ENCODE measurements at regions not wholly inside any gene's neighbourhood (a gene's known extent, or its start where the extent isn't known, plus 50 kb on each side); places are given as distances from the start of the nearest gene placed in this dataset.

DNA sequence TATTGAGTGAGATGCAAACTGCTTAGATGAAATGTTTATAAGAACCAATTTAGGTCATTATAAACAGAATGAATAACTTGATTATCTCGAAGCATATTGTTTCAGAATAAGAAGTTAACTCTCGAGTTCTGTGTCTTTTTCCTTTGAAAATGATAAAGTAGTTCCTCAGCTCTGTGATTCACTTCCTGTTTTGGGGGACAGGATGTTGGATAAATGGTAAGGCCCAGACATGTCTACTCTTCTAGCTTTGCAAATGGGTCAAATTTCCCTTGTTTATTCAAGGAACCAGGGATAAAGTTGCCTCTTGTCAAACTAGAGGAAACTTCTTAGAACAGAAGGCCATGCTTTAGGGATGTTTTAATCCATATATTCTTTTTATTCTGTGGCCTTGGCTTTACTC lies 246.9 kb downstream of the SOX4 start:
- Histone ChIP-seq H3K36me3 (no peaks in the 10 kb centered on the region), H3K4me1 (peaks cover 0 to 9% (median 0%) of the 10 kb centered on the region in 6 donors), H3K4me3 (no peak overlapping the region), H3K27ac (no peak overlapping the region), H3K9me3 (no peaks in the 10 kb centered on the region), H3K27me3 (replicated peaks in 1 of 7) (no peaks in the 10 kb centered on the region)
- 37 to 59% (median 44%) methylated on average over 2 of the region's 2 CpGs for WGBS, 5 donors
- TF ChIP-seq POLR2AphosphoS5 (IDR thresholded peaks at IDR 0.05), result no peak
- TF ChIP-seq POLR2A (IDR thresholded peaks at IDR 0.05), result no peak
- TF ChIP-seq, protein P1, sequence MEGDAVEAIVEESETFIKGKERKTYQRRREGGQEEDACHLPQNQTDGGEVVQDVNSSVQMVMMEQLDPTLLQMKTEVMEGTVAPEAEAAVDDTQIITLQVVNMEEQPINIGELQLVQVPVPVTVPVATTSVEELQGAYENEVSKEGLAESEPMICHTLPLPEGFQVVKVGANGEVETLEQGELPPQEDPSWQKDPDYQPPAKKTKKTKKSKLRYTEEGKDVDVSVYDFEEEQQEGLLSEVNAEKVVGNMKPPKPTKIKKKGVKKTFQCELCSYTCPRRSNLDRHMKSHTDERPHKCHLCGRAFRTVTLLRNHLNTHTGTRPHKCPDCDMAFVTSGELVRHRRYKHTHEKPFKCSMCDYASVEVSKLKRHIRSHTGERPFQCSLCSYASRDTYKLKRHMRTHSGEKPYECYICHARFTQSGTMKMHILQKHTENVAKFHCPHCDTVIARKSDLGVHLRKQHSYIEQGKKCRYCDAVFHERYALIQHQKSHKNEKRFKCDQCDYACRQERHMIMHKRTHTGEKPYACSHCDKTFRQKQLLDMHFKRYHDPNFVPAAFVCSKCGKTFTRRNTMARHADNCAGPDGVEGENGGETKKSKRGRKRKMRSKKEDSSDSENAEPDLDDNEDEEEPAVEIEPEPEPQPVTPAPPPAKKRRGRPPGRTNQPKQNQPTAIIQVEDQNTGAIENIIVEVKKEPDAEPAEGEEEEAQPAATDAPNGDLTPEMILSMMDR (IDR thresholded peaks at IDR 0.05 in 8 of 11, conservative IDR thresholded peaks at IDR 0.05 in 3 of 11), result no peak
- no peak for DNase-seq
- intact Hi-C loops (cut with DNase I; ENCODE audit: low total_unique reads), result no loop called here

DNA sequence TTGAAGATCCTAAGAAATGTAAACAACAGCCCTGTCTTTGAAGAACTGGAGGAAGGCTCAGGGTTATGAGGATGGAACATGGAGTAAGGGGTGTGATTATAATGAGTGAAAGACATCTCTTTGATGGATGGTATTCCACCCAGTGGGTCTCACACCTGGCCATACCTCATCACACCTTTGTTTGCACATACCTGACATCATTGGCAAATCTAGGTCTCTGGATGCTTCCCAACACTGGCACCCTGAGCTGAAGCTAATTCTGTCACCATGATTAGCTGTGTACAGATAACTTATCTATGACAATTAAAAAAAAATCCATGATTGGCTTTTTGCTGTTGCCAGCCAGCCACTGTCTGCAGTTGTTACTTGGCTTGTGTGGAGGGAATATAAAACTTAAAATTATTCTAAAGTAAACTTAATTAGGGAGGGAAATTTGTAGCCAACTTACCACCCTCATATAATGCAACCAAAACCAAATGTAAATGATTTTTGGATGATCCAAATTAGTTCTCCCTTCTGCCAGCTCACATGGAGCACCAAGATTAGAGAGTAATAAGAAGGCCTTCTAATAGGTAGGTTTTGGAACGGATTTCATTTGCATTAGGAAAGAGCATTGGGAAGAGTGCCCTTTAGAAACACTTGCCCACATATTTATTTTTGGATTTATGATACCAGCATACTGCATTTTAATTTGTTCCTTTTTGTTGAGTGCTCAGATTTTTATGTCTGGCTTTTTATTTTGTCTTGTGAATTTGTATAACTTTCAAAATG lies 249.5 kb downstream of the SOX4 start:
- Histone ChIP-seq H3K36me3 (no peaks in the 10 kb centered on the region), H3K27ac (no peak overlapping the region), H3K4me3 (no peak overlapping the region), H3K27me3 (replicated peaks in 1 of 7) (peaks cover 0 to 2% (median 0%) of the 10 kb centered on the region in 7 donors), H3K4me1 (peaks cover 0 to 20% (median 6%) of the 10 kb centered on the region in 6 donors), H3K9me3 (no peaks in the 10 kb centered on the region)
- intact Hi-C loops (cut with DNase I; ENCODE audit: low total_unique reads), result no loop called here
- DNase-seq, result no peak
- no peak for TF ChIP-seq POLR2AphosphoS5 (IDR thresholded peaks at IDR 0.05)
- TF ChIP-seq POLR2A (IDR thresholded peaks at IDR 0.05), result no peak
- TF ChIP-seq, protein P1 (IDR thresholded peaks at IDR 0.05 in 8 of 11, conservative IDR thresholded peaks at IDR 0.05 in 3 of 11), result no peak
- 83 to 89% (median 84%) methylated on average over 1 of the region's 1 CpG for WGBS, 5 donors

DNA sequence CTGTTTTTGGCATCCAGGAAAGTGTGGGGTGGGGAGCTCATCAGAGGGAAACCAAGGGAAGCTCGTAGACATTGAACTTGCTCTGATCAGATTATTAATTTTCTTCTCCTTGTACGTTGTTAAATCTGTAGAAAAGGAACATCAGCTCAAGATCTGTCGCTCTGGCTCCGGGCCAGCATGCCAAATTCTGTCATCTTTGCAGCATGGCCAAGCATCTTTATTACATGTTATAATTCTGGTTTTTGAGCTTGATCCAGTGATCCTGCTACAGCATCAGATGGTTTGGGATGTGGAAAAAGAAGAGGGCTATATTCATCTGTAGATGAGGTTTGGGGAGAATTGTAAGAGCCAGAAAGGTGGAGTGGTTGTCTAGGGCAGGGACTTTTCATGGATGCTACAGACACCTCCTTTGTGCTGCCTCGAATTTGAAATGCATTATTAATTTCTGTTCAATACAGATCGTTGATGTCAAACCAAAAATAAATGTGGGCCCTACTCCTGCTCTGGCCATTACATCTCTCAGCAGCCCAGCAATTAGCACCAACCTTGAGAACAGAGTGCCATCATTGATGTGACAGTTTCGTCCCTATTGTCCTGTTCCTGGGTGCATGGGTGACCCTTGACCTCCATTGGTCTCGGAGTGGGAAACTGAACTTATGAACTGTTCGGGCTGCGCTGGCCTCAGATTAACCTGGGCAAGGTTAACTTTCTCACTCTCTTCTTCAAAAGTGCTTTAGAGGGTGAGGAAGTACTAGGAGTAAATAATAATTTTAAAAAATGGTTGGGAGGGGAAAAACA lies 250.8 kb downstream of the SOX4 start:
- H3K9me3 ChIP-seq, result no peaks in the 10 kb centered on the region
- H3K36me3 ChIP-seq, result no peaks in the 10 kb centered on the region
- peaks cover 0 to 22% (median 6%) of the 10 kb centered on the region in 6 donors for H3K4me1 ChIP-seq
- no peak overlapping the region for H3K27ac ChIP-seq
- intact Hi-C loops (cut with DNase I; ENCODE audit: low total_unique reads), result no loop called here
- TF ChIP-seq POLR2A (IDR thresholded peaks at IDR 0.05) (no peak), POLR2AphosphoS5 (IDR thresholded peaks at IDR 0.05) (no peak)
- TF ChIP-seq, protein P1 (IDR thresholded peaks at IDR 0.05 in 8 of 11, conservative IDR thresholded peaks at IDR 0.05 in 3 of 11), result no peak
- H3K4me3 ChIP-seq, result no peak overlapping the region
- no peak for DNase-seq
- peaks cover 0 to 3% (median 0%) of the 10 kb centered on the region in 7 donors for H3K27me3 ChIP-seq (replicated peaks in 1 of 7)
- 83 to 91% (median 87%) methylated on average over 10 of the region's 10 CpGs for WGBS, 5 donors

DNA sequence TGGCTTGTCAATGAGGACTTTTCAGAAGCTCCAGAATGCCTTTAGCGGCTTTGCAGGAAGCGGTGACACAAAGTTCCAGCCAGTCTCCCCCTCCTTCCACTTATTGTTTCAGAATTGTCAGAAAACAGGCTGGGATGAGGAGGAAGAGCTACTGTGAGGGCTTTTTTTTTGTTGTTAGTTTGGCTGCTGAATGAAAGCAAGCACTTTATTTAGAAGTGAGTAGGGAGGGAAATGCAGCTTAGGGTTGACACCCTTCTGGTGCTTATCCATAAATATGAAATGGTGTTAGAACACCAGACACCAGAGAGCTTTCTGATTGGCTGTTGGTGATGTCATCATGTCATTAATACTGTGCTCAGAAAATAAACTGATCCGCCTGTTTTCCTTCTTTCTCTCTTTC lies 251.5 kb downstream of the SOX4 start:
- Histone ChIP-seq H3K27me3 (replicated peaks in 1 of 7) (peaks cover 0 to 3% (median 0%) of the 10 kb centered on the region in 7 donors), H3K4me3 (no peak overlapping the region), H3K36me3 (no peaks in the 10 kb centered on the region), H3K27ac (no peak overlapping the region), H3K9me3 (no peaks in the 10 kb centered on the region), H3K4me1 (peaks cover 0 to 22% (median 6%) of the 10 kb centered on the region in 6 donors)
- no peak for TF ChIP-seq POLR2A (IDR thresholded peaks at IDR 0.05)
- TF ChIP-seq, protein P1 (IDR thresholded peaks at IDR 0.05 in 8 of 11, conservative IDR thresholded peaks at IDR 0.05 in 3 of 11), result no peak
- TF ChIP-seq POLR2AphosphoS5 (IDR thresholded peaks at IDR 0.05), result no peak
- intact Hi-C loops (cut with DNase I; ENCODE audit: low total_unique reads), result no loop called here
- 56 to 70% (median 67%) methylated on average over 3 of the region's 3 CpGs for WGBS, 5 donors
- no peak for DNase-seq
